ENCODE measurements at regions not wholly inside any gene's neighbourhood (a gene's known extent, or its start where the extent isn't known, plus 50 kb on each side); places are given as distances from the start of the nearest gene placed in this dataset.
"Not testable (repeated sequence)": the region's sequence is repeated elsewhere in the genome, so short reads cannot be mapped to it uniquely, and the experiment has no call there.

DNA sequence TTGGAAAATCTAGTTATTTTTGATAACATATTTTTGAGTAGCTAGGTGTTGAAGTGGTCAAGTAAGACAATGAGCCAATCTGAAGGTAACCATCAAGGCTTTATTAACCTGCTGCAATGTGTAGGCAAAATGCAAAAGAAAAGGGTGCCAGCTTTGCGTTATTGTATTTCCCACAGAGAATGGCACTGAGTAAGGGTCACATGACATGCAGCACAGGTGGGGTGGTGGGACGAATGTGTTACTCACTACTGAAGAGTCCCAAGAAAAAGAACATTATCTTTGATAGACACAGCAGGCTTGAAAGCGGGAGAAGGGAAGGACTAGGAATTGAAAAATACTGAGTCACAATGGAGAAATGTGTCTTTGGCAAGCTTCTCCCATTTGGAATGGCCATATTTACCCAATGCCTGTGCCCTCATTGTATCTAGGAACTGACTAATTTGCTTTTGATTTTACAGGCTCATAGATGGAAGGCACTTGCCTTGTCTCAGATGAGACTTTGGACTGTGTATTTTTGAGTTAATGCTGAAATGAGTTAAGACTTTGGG lies 898.6 kb upstream of the POT1 start:
- DNase-seq, result no peak

- no peak for DNase-seq
Measured at GRCh38 chr7:125823538-125823937, 893.9 kb upstream of the POT1 start.

DNA sequence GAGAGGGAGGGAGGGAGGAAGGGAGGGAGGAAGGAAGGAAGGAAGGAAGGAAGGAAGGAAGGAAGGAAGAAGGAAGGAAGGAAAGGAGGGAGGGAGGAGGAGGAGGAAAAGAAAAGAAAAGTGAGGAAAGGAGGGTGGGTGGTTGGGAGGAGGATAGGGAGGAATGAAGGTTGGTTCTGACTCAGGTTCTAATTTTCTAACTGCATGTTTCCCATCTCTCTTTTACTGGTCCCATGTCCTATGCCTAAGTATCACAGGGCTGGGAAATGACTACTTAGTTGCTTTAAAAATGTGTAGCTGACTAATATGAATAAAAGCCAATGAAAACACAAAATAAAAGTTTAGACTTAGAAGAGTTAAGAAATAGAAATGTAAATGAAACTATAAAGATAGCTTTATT lies 890.9 kb upstream of the POT1 start:
- no peak for DNase-seq

DNA sequence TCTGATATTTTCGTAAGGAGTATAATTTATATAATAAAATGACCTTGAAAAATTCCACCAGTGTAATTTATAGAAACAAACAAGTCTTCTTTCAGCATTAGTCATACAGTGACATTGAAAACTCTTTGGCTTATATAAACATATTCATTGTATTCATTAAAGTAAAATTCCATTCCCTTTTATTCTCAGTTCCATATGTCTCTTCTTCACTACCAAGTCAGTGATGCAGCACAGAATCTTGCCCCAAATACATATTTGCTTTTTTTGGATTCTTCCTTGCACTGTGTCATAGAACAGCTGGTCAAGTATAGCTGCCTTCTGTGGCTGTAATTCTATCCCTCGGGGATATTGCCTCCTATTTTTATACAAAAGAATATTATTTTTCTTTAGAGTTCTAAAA lies 884.5 kb upstream of the POT1 start:
- no peak for DNase-seq

DNA sequence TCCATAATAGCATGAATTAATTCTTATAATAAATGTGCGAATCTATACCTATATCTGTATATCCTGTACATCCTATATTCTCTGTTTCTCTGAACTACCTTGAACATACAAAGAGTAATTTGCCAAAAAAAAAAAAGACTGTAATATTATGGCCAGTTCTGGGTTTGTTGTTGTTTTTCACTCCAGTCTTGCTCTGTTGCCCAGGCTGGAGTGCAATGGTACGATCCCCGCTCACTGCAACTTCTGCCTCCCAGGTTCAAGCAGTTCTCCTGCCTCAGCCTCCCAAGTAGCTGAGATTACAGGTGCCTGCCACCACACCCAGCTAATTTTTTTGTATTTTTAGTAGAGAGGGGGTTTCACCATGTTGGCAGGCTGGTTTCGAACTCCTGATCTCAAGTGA lies 876.9 kb upstream of the POT1 start:
- DNase-seq, result not testable (repeated sequence)

DNA sequence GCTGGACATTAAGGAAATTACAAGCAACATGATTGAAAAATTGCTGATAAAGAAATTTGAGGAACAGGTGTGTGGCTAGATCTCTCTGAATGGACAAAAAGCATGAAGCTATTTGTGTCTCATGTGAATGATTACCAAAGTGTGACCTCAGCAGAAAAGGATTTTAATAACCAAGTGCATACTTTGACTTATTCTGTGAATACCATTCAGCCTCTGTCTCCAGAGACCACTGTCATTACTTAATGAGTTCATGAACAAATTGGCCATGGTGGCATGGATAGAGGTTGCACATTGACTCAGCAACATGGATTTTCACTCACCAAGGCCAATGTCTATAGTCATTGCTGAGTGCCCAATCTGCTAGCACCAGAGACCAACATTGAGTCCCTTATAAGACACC lies 874.6 kb upstream of the POT1 start:
- DNase-seq, result no peak

GRCh38 chr7:125780153-125780552 lies 850.5 kb upstream of the POT1 start:
- no peak for DNase-seq

GRCh38 chr7:125775317-125775716 lies 845.7 kb upstream of the POT1 start:
- DNase-seq, result no peak

DNA sequence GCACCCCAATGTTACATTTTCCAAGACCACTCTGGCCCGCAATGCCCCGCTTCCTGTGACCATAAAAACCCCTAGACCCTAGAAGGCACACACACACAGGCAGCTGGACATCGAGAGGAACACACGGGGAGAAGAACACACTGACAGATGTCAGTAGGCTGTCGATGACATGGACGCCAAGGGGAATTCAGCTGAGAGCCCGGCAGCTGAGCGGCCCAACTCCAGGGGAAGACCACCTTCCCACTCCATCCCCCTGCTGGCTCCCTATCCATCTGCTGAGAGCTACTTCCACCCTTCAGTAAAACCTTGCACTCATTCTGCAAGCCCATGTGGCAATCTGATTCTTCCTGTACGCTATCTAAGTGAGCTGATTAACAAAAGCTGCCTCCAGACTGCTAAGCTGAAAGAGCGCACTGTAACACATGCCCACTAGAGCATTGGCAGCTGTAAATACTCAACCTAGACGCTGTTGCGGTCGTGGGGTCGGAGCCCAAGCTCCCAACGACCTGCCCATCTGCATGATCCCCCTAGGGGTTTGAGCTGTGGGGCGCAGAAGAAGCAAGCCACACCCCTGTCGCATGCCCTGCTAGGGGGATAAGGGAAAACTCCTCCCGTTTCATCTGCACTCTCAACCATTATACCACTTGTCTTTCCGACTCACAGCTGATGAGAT lies 843.6 kb upstream of the POT1 start:
- no peak for DNase-seq

- no peak for DNase-seq
Measured at GRCh38 chr7:125747966-125748365, 818.3 kb upstream of the POT1 start.

DNA sequence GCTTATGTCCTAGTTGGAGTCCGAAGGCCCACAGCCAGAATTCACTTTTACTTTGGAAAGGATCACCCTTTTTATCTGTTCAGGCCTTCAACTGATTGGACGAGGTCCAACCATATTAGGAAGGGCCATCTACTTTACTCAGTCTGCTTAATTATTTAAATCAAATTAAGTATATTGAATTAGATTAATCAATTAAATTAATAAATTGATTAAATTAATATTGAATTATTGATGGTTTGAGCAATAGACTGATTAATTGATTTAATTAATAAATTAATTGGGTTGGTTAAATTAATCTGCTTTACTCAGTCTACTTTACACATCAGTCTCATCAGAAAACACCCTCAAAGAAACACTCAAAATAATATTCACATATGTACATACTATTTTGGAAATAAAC lies 816.9 kb upstream of the POT1 start:
- no peak for DNase-seq

GRCh38 chr7:125727215-125727614 lies 797.6 kb upstream of the POT1 start:
- no peak for DNase-seq

- DNase-seq, result peak; percentile 5
Measured at GRCh38 chr7:125695626-125696025, 766.0 kb upstream of the POT1 start.

DNA sequence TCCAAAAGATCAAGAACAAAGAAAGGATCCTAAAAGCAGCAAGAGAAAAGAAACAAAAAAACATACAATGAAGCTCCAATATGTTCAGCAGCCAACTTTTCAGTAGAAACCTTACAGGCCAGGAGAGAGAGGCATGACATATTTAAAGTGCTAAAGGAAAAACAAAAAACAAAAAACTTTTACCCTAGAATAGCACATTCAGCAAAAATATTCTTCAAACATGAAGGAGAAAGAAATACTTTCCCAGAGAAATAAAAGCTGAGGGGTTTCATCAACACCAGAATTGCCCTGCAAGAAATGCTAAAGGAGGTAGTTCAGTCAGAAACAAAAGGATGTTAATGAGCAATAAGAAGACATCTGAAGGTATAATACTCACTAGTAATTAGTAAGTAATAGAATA lies 753.5 kb upstream of the POT1 start:
- DNase-seq, result no peak

- DNase-seq, result no peak
Measured at GRCh38 chr7:125681508-125681907, 751.9 kb upstream of the POT1 start.

DNA sequence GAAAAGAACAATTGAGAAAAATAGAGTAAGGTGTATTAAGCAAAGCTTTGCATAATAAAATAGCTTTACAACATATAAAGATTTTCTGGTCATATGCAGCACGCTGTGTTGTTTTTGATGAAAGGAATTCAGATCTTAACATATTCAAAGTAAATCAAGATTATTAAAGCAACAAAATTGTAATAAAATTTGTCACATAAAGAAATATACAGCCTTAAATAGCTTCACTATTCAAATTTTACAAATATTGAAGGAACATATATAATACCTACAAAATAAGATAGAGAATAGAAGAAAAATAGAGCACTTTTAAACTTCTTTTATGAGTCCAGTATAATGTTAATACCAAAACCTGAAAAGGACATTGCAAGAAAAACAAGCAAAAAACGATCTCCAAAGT lies 749.1 kb upstream of the POT1 start:
- DNase-seq, result no peak

GRCh38 chr7:125675640-125676039 lies 746.0 kb upstream of the POT1 start:
- no peak for DNase-seq

- no peak for DNase-seq
Measured at GRCh38 chr7:125675169-125675568, 745.5 kb upstream of the POT1 start.

DNA sequence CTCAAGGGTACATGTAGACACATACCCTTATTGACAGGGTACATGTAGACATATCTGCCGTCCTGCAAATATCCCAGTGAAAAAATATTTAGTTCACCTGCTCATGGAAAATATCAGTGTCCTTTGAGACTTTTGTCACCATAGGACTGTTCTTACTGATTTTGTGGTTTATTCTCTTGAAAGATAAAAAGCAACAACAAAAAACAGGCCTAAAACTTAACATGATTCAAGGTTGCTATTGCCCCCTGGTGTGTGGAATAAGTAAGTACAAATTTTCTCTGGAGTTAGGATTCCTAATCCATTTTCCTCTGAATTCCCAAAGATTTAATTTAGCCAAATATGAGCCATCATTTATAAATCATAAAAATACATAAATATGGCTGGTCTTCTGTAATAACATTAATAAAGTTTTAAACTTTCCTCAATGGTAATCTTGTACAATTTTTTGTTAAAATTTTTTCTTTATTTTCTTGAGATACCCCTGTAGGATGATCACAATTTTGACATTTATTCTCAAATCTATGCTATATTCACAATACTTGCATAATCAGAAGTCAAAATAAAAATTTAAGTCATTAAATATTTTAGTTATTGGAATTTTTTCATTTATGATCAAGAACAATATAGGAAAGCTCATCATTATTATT lies 741.4 kb upstream of the POT1 start:
- DNase-seq, result peak; percentile 27

DNA sequence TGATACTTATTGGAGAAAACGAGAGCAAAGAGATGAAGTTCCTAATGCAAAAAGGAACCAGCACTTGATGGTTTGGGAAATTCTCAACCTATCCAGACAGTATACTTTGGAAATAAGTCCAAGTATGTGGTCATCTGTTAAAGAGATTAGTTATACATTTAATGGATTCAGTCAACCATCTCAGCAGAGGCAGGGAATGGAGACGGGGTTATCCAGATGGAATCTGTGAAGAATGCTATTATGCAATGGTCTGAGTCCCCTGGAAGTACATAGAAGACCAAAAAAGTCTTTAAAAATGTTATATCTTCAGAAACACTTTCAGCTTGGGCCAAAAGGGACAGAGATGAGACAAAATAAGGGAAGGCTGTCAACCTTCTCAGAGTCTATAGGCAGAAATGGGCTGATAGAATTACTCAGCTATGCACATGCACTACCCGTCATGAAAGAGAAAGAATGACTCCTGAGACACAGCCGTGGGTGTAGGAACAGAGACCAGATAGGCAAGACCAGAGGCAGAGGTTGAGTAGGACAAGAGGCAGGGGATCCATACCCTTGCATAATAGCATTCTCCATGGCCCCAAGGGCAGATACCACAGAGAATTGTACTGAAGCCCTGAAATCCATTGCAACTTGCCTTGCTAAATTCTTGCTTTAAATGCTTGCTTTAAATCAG lies 738.8 kb upstream of the POT1 start:
- DNase-seq, result no peak

DNA sequence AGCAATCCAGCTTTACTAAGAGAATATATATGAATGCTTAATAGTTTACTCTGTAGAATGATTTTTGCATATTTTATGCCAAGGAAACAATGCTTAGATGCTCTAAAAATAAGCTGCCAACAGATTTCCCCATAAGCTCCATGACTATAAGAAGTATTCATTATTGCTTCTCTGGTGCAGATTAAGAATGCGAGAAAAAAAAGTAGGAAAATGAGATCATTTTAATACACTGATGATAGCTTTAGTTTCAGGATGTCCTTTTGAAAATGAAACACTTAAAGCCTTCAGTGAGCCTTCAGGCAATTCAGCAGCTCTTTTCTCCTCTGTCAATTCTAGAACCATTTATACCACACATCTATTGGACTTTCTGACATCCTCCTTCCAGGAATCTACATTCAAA lies 735.0 kb upstream of the POT1 start:
- DNase-seq, result no peak

- no peak for DNase-seq
Measured at GRCh38 chr7:125663961-125664360, 734.3 kb upstream of the POT1 start.

GRCh38 chr7:125661677-125662076 lies 732.1 kb upstream of the POT1 start:
- no peak for DNase-seq

GRCh38 chr7:125661006-125661405 lies 731.4 kb upstream of the POT1 start:
- DNase-seq, result no peak

Data from retina (tissue), 1 donor.